ENCODE measurements at regions not wholly inside any gene's neighbourhood (a gene's known extent, or its start where the extent isn't known, plus 50 kb on each side); places are given as distances from the start of the nearest gene placed in this dataset.

DNA sequence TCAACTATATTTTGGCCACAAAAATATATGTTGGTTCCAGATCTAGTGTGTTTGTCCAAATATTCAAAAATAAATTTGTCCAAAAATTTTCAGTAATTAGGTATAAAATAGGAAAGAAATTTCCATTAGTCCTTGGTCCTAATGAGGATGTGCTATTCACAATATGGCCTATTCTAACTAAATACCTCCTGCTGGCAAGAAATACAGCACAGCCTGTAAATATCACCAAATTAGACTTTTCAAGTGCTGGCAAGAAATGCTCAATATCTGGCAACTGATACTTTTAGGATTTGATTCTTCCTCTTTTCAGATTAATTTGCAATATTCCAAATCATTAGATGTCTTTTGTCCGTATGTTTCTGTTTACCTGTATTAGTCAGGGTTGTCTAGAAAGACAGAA, 1446.2 kb downstream of the LRFN5 start:
- intact Hi-C loops (cut with DNase I; ENCODE audit: low total_unique reads), result no loop called here
- H3K4me3 ChIP-seq, result no peak overlapping the region
- DNase-seq, result no peak
- in situ Hi-C loops (cut with MboI; ENCODE audit: low pct_ligation_motif_present in 1 of 4, low pct_unique_long_range_greater_than_20kb in 1 of 4, low sequenced_read_pairs in 3 of 4), result no loop called here
- no peak for TF ChIP-seq EP300 (IDR thresholded peaks at IDR 0.05; ENCODE audit: low read depth)
- TF ChIP-seq POLR2AphosphoS5 (IDR thresholded peaks at IDR 0.05), result no peak
- TF ChIP-seq, protein P1, sequence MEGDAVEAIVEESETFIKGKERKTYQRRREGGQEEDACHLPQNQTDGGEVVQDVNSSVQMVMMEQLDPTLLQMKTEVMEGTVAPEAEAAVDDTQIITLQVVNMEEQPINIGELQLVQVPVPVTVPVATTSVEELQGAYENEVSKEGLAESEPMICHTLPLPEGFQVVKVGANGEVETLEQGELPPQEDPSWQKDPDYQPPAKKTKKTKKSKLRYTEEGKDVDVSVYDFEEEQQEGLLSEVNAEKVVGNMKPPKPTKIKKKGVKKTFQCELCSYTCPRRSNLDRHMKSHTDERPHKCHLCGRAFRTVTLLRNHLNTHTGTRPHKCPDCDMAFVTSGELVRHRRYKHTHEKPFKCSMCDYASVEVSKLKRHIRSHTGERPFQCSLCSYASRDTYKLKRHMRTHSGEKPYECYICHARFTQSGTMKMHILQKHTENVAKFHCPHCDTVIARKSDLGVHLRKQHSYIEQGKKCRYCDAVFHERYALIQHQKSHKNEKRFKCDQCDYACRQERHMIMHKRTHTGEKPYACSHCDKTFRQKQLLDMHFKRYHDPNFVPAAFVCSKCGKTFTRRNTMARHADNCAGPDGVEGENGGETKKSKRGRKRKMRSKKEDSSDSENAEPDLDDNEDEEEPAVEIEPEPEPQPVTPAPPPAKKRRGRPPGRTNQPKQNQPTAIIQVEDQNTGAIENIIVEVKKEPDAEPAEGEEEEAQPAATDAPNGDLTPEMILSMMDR (IDR thresholded peaks at IDR 0.05), result no peak
- no peak for TF ChIP-seq POLR2A (IDR thresholded peaks at IDR 0.05)
- H3K9me3 ChIP-seq, result no peaks in the 10 kb centered on the region
- WGBS, 2 donors (ENCODE audit: low coverage in 1 of 2), result 75 to 87% methylated on average over 1 of the region's 1 CpG
- H3K27me3 ChIP-seq, result no peaks in the 10 kb centered on the region
- H3K27ac ChIP-seq, result no peak overlapping the region
- H3K36me3 ChIP-seq, result no peaks in the 10 kb centered on the region
- no peaks in the 10 kb centered on the region for H3K4me1 ChIP-seq

DNA sequence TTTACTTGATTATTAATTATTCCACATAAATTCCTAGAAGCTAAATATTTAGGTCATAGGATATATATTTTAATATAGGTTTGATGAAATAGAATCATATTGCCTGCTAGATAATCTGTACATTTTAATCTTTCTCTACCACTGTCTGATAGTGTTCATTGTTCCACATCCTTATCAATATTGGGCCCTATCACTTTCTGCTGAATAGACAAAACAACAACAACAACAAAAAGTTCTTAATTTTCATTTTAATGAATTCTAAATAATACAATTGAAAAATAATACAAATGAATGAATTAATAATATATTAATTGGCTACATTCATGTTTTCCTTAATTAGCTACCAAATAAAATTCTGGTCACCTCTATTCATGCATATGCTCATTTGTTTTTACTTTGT, 1437.2 kb downstream of the LRFN5 start:
- Histone ChIP-seq H3K4me3 (no peak overlapping the region), H3K27ac (no peak overlapping the region), H3K27me3 (no peaks in the 10 kb centered on the region), H3K9me3 (no peaks in the 10 kb centered on the region), H3K36me3 (no peaks in the 10 kb centered on the region), H3K4me1 (no peaks in the 10 kb centered on the region)
- intact Hi-C loops (cut with DNase I; ENCODE audit: low total_unique reads), result no loop called here
- DNase-seq, result no peak
- TF ChIP-seq POLR2A (IDR thresholded peaks at IDR 0.05), result no peak
- TF ChIP-seq EP300 (IDR thresholded peaks at IDR 0.05; ENCODE audit: low read depth), result no peak
- TF ChIP-seq POLR2AphosphoS5 (IDR thresholded peaks at IDR 0.05), result no peak
- TF ChIP-seq, protein P1 (IDR thresholded peaks at IDR 0.05), result no peak
- in situ Hi-C loops (cut with MboI; ENCODE audit: low pct_ligation_motif_present in 1 of 4, low pct_unique_long_range_greater_than_20kb in 1 of 4, low sequenced_read_pairs in 3 of 4), result no loop called here

DNA sequence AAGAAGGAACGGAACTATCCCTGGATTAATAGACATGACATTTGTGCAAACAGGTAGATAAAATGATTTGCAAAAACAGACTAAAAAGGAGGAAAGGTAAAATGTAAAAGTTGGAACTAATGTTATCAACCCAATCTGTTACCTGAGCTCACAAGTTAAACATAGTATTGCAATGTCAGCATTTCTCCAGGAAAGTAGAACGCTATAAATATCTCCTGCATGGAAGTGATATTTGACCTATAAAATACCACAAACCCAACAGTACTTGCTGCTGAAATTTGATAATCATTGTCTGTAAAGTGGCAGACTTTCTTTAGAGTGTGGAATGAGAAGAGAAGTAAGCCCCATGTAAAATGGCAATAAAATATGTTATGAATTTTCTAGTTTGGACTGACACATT, 1435.7 kb downstream of the LRFN5 start:
- no peak for DNase-seq
- in situ Hi-C loops (cut with MboI; ENCODE audit: low pct_ligation_motif_present in 1 of 4, low pct_unique_long_range_greater_than_20kb in 1 of 4, low sequenced_read_pairs in 3 of 4) (no loop called here), intact Hi-C loops (cut with DNase I; ENCODE audit: low total_unique reads) (no loop called here)
- Histone ChIP-seq H3K9me3 (no peaks in the 10 kb centered on the region), H3K4me3 (no peak overlapping the region), H3K27me3 (no peaks in the 10 kb centered on the region), H3K4me1 (no peaks in the 10 kb centered on the region), H3K27ac (no peak overlapping the region), H3K36me3 (no peaks in the 10 kb centered on the region)
- WGBS, 2 donors (ENCODE audit: low coverage in 1 of 2), result 45 to 55% methylated on average over 2 of the region's 2 CpGs
- TF ChIP-seq POLR2AphosphoS5 (IDR thresholded peaks at IDR 0.05) (no peak), EP300 (IDR thresholded peaks at IDR 0.05; ENCODE audit: low read depth) (no peak), POLR2A (IDR thresholded peaks at IDR 0.05) (no peak)
- TF ChIP-seq, protein P1 (IDR thresholded peaks at IDR 0.05), result no peak

DNA sequence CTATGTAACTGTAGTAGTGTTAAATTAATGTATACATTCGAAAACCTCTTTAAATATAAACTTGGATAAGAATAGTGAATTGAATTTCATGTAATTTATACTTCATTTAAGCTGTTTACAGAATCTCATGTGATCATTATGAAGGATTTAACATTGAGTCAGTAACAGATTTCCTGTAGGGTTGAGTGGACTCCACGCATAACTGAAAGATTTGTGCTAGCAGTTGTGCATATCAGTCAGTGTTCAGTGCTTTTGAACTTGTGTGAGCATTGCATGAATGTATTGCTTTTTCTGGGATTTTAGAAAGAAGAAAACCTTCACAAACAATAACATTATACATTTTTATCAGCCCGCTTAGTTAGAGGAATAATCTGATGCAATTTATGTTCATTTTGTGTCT, 1435.3 kb downstream of the LRFN5 start:
- Histone ChIP-seq H3K27me3 (no peaks in the 10 kb centered on the region), H3K4me3 (no peak overlapping the region), H3K4me1 (no peaks in the 10 kb centered on the region), H3K27ac (no peak overlapping the region), H3K9me3 (no peaks in the 10 kb centered on the region), H3K36me3 (no peaks in the 10 kb centered on the region)
- TF ChIP-seq EP300 (IDR thresholded peaks at IDR 0.05; ENCODE audit: low read depth) (no peak), POLR2A (IDR thresholded peaks at IDR 0.05) (no peak), POLR2AphosphoS5 (IDR thresholded peaks at IDR 0.05) (no peak)
- TF ChIP-seq, protein P1 (IDR thresholded peaks at IDR 0.05), result no peak
- 69 to 72% methylated on average over 3 of the region's 3 CpGs for WGBS, 2 donors (ENCODE audit: low coverage in 1 of 2)
- in situ Hi-C loops (cut with MboI; ENCODE audit: low pct_ligation_motif_present in 1 of 4, low pct_unique_long_range_greater_than_20kb in 1 of 4, low sequenced_read_pairs in 3 of 4), result no loop called here
- intact Hi-C loops (cut with DNase I; ENCODE audit: low total_unique reads), result no loop called here
- no peak for DNase-seq
